Esophagus (tissue), 2 donors: ENCODE measurements at regions not wholly inside any gene's neighbourhood (a gene's known extent, or its start where the extent isn't known, plus 50 kb on each side); places are given as distances from the start of the nearest gene placed in this dataset.
"Not testable (repeated sequence)": the region's sequence is repeated elsewhere in the genome, so short reads cannot be mapped to it uniquely, and the experiment has no call there.

Experiments
- H3K27ac ChIP-seq, 2 donors: one replicate each; pipeline ENCODE4 v1.5.1; 2013; ENCODE audit warnings: low read depth in 2 of 2, mild to moderate bottlenecking in 2 of 2, inconsistent platforms in 1 of 2, low read length in 1 of 2, moderate library complexity in 1 of 2
- H3K27me3 ChIP-seq, 2 donors: one replicate each; pipeline ENCODE4 v1.6.1; 2013; ENCODE audit warnings: low read length in 2 of 2, control low read depth in 1 of 2, mild to moderate bottlenecking in 1 of 2; ENCODE audit not compliant: insufficient read depth in 2 of 2, control insufficient read depth in 1 of 2
- H3K36me3 ChIP-seq, 2 donors: one replicate each; pipeline ENCODE4 v1.6.1; 2013; ENCODE audit warnings: low read length in 1 of 2; ENCODE audit not compliant: control insufficient read depth in 2 of 2, insufficient read depth in 2 of 2
- H3K4me1 ChIP-seq, 2 donors: one replicate each; pipeline ENCODE4 v1.6.1; 2013; ENCODE audit warnings: low read length in 1 of 2; ENCODE audit not compliant: control insufficient read depth in 2 of 2, insufficient read depth in 2 of 2
- H3K4me3 ChIP-seq, 2 donors: one replicate each; pipeline ENCODE4 v1.5.1; 2013; ENCODE audit warnings: low read length in 2 of 2, mild to moderate bottlenecking in 2 of 2, low read depth in 1 of 2, moderate library complexity in 1 of 2
- H3K9me3 ChIP-seq, 2 donors: one replicate each; pipeline ENCODE4 v1.6.1; 2013; ENCODE audit warnings: mild to moderate bottlenecking in 2 of 2, low read depth in 1 of 2, low read length in 1 of 2, moderate library complexity in 1 of 2; ENCODE audit not compliant: control insufficient read depth in 2 of 2, insufficient read depth in 1 of 2
- WGBS, 2 donors: extraction: QIAGEN DNeasy Blood & Tissue Kit; methylation state at CpG; one replicate each; pipeline ENCODE4 v1.1.7; 2013; 5-methylcytosine and 5-hydroxymethylcytosine counted together
- donor health status: healthy with polysubstance abuse.
- donor health status: Bipolar disorder and iron deficiency.

- Histone ChIP-seq H3K4me3 (no peak overlapping the region), H3K27me3 (no peaks in the 10 kb centered on the region), H3K4me1 (no peaks in the 10 kb centered on the region), H3K9me3 (no peaks in the 10 kb centered on the region), H3K36me3 (no peaks in the 10 kb centered on the region), H3K27ac (no peak overlapping the region)
These were observed 435.2 kb upstream of the GBE1 start for GRCh38 chr3:82196645-82197044.

DNA sequence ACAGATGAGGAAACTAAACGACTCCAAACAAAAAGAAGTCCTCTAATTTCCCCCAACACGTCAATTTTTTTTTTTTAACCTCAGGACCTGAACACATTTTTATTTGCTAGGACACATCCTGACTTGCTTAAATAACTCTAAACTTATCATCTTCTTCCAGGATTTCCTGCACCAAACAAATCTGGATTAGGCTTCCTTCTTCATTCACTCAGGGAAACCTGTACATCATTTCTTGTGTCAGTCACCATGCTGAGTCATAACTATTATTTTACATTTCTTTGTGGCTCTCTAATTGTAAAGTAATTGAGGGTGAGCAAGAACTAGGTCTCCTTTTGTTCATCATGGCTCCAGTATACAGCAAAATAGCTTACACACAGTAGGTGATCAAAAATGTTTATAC is 433.4 kb upstream of the GBE1 start:
- no peak overlapping the region for H3K27ac ChIP-seq
- no peaks in the 10 kb centered on the region for H3K4me1 ChIP-seq
- no peaks in the 10 kb centered on the region for H3K36me3 ChIP-seq
- 21 to 45% methylated on average over 2 of the region's 2 CpGs for WGBS, 2 donors
- no peaks in the 10 kb centered on the region for H3K9me3 ChIP-seq
- no peaks in the 10 kb centered on the region for H3K27me3 ChIP-seq
- no peak overlapping the region for H3K4me3 ChIP-seq

GRCh38 chr3:82186017-82186416 is 424.6 kb upstream of the GBE1 start:
- 73 to 76% methylated on average over 7 of the region's 7 CpGs for WGBS, 2 donors
- no peaks in the 10 kb centered on the region for H3K4me1 ChIP-seq
- no peaks in the 10 kb centered on the region for H3K36me3 ChIP-seq

GRCh38 chr3:82179291-82179690 is 417.8 kb upstream of the GBE1 start:
- Histone ChIP-seq H3K9me3 (no peaks in the 10 kb centered on the region), H3K36me3 (no peaks in the 10 kb centered on the region), H3K27me3 (no peaks in the 10 kb centered on the region), H3K4me1 (no peaks in the 10 kb centered on the region), H3K4me3 (no peak overlapping the region), H3K27ac (no peak overlapping the region)
- WGBS, 2 donors: 67 to 71% methylated on average over 3 of the region's 3 CpGs

More at GRCh38 chr3:82186017-82186416, 424.6 kb upstream of the GBE1 start:
- H3K27ac ChIP-seq: no peak overlapping the region
- no peaks in the 10 kb centered on the region for H3K27me3 ChIP-seq
- H3K4me3 ChIP-seq: no peak overlapping the region
- H3K9me3 ChIP-seq: no peaks in the 10 kb centered on the region

DNA sequence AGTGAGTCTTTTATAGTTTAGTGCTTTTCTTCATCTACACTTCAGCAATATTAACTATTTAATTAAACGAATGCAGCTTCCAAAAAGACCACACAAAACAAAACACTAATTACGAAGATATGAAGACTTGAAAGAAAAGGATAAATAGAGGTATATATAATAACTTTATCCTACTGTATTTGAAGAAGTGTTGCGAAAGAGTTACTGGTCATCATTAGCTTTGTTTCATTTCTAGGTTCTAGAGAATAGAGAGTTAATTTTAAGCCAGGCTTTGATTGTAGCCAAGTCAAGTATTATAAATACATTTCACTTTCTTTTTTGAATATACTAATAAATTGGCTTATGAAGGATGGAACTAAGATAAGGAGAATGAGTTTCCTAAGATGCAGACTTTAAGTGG is 416.8 kb upstream of the GBE1 start:
- 80 to 85% methylated on average over 3 of the region's 3 CpGs for WGBS, 2 donors
- Histone ChIP-seq H3K4me1 (no peaks in the 10 kb centered on the region), H3K9me3 (no peaks in the 10 kb centered on the region), H3K27me3 (no peaks in the 10 kb centered on the region), H3K36me3 (no peaks in the 10 kb centered on the region), H3K4me3 (no peak overlapping the region), H3K27ac (no peak overlapping the region)

DNA sequence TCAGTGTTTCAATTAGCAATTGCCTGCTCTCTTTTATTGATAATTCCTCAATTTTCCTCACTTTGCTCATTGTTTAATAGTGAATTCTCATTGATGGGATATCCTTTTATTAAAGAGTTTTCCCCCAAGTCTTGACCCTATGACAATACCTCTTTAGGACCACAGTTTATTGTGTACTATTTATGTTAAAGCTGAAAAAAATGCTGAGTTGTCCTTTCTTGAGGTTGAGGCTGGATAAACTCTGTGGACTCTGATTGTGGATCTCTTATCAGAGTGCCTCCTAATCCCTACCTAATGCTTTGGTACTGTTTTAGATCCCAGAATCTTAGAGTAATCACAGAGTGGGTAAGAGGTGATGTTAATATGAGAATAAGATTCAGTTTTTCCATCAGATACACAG is 416.3 kb upstream of the GBE1 start:
- H3K27ac ChIP-seq: no peak overlapping the region
- H3K9me3 ChIP-seq: no peaks in the 10 kb centered on the region
- H3K4me1 ChIP-seq: no peaks in the 10 kb centered on the region
- no peak overlapping the region for H3K4me3 ChIP-seq
- no peaks in the 10 kb centered on the region for H3K36me3 ChIP-seq
- no peaks in the 10 kb centered on the region for H3K27me3 ChIP-seq

DNA sequence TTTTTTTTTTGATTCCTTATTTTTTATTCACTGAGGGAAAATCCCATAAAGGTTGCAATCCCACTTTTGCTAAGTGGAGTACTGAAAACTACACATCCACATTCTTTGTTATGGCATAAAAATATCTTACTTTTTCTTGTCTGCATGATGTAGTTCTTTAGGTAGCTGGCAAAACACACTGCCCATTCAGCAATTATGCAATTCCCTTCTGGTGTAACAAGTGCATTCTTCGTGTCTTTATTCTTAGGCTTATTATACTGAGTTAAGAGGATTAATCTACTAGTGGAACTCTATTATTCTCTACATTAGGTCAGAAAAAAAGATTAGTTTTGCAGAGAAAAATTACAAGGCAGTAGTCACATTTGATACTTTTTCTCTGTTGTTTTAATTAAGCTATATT is 403.8 kb upstream of the GBE1 start:
- 53 to 55% methylated on average over 1 of the region's 1 CpG for WGBS, 2 donors
- Histone ChIP-seq H3K27ac (no peak overlapping the region), H3K27me3 (no peaks in the 10 kb centered on the region), H3K4me1 (no peaks in the 10 kb centered on the region), H3K4me3 (no peak overlapping the region), H3K36me3 (no peaks in the 10 kb centered on the region), H3K9me3 (no peaks in the 10 kb centered on the region)

GRCh38 chr3:82163907-82164520 is 402.6 kb upstream of the GBE1 start:
- Histone ChIP-seq H3K9me3 (no peaks in the 10 kb centered on the region), H3K27ac (no peak overlapping the region), H3K4me3 (no peak overlapping the region), H3K4me1 (no peaks in the 10 kb centered on the region), H3K36me3 (no peaks in the 10 kb centered on the region), H3K27me3 (no peaks in the 10 kb centered on the region)
- WGBS, 2 donors: 92 to 95% methylated on average over 1 of the region's 1 CpG

- 77 to 84% methylated on average over 5 of the region's 5 CpGs for WGBS, 2 donors
- no peaks in the 10 kb centered on the region for H3K9me3 ChIP-seq
- no peaks in the 10 kb centered on the region for H3K27me3 ChIP-seq
- H3K36me3 ChIP-seq: no peaks in the 10 kb centered on the region
- H3K4me1 ChIP-seq: no peaks in the 10 kb centered on the region
- H3K4me3 ChIP-seq: no peak overlapping the region
- no peak overlapping the region for H3K27ac ChIP-seq
These were observed 396.5 kb upstream of the GBE1 start for GRCh38 chr3:82157952-82158351.

- not testable (repeated sequence) for H3K27ac ChIP-seq, H3K9me3 ChIP-seq, H3K4me3 ChIP-seq, H3K27me3 ChIP-seq, H3K36me3 ChIP-seq, H3K4me1 ChIP-seq
- WGBS, 2 donors: 41 to 54% methylated on average over 1 of the region's 1 CpG
These were observed 392.4 kb upstream of the GBE1 start for GRCh38 chr3:82153892-82154291.
